ENCODE measurements at regions not wholly inside any gene's neighbourhood (a gene's known extent, or its start where the extent isn't known, plus 50 kb on each side); places are given as distances from the start of the nearest gene placed in this dataset.

DNA sequence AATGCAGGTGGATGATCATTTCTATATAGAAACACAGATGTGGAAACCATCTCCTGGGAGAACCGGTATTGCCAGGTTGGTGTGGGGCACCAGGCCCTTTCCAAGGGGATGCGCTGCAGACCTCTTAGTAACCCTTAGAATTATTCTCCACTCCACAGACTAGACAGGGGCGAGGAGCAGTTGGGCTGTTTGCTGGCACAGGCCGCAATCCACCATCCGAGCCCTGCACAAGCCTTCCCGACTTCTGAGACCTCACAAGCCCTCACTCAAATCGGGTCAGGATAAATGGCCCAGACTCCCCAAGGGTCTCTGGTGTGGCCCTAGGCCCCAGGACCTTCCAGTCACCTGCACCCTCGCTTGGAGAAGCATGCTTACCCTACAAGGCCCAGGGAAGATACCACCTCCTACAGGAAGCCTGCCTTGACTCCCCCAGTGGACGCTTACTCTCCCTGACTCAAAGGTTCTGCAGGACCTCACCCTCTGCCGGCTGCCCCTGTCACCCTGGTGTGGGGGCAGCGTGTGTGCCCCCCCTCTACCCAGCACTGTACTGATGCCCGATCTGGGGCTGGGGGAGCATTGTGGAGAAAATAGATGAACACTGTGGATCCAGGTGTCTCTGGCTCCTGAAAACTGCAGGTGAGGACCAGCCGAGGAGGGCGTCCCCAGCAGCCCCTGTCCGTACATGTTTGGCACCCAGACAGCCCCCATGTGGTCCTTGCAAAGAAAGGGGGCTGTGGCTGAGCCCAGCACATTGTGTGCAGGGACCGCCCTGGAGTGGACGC, 49.8 kb upstream of the ACSF3 start:
- no peak for DNase-seq (ENCODE audit: low read depth in 2 of 2)
